A673 (cell line): ENCODE measurements at regions not wholly inside any gene's neighbourhood (a gene's known extent, or its start where the extent isn't known, plus 50 kb on each side); places are given as distances from the start of the nearest gene placed in this dataset.
"Not testable (repeated sequence)": the region's sequence is repeated elsewhere in the genome, so short reads cannot be mapped to it uniquely, and the experiment has no call there.

Experiments used
- BruUV-seq: library from RNA; stranded (reverse); fragments of 400-500 nt; replicated peaks from 2 replicates; lab custom pipeline; 2021; lab: Mats Ljungman, UMichigan
- CTCF ChIA-PET: fragments of 300-600 bp; sonication (Branson Sonifier 250); formaldehyde crosslinking; loops from one replicate; lab custom pipeline; 2022; ENCODE audit warnings: antibody characterized with exemption; lab: Charles Lee
- POLR2A ChIA-PET: fragments of 300-600 bp; sonication (Branson Sonifier 250); formaldehyde crosslinking; loops from one replicate; lab custom pipeline; 2022; ENCODE audit warnings: antibody characterized with exemption; ENCODE audit not compliant: low non-redundant PET; lab: Charles Lee
- DNase-seq: peaks from one replicate; pipeline ENCODE4 v3.0.0-alpha.2; 2015; ENCODE audit warnings: low spot score
- H3K27ac ChIP-seq: fragments of 200-600 bp; sonication (generic); 2 replicates; pipeline ENCODE4 v1.5.1; 2016; ENCODE audit warnings: mixed run types, low read depth, mild to moderate bottlenecking, mixed read lengths, antibody characterized with exemption, low read length; ENCODE audit not compliant: poor library complexity, severe bottlenecking
- H3K27me3 ChIP-seq: fragments of 200-600 bp; sonication (generic); replicated peaks from 2 replicates; pipeline ENCODE4 v1.6.1; 2017; ENCODE audit warnings: mixed run types, low read depth, mild to moderate bottlenecking, mixed read lengths, antibody characterized with exemption, low read length; ENCODE audit not compliant: insufficient read depth, poor library complexity
- H3K36me3 ChIP-seq: fragments of 200-600 bp; sonication (generic); 2 replicates; pipeline ENCODE4 v1.6.1; 2016; ENCODE audit warnings: mixed run types, mild to moderate bottlenecking, mixed read lengths, antibody characterized with exemption, low read length; ENCODE audit not compliant: insufficient read depth, poor library complexity, severe bottlenecking
- H3K4me1 ChIP-seq: fragments of 200-600 bp; sonication (generic); 2 replicates; pipeline ENCODE4 v1.6.1; 2017; ENCODE audit warnings: mixed run types, mild to moderate bottlenecking, mixed read lengths, antibody characterized with exemption, low read length; ENCODE audit not compliant: insufficient read depth, poor library complexity, severe bottlenecking
- H3K4me3 ChIP-seq: fragments of 200-600 bp; sonication (generic); 2 replicates; pipeline ENCODE4 v1.5.1; 2016; ENCODE audit warnings: low read depth, mixed run types, mild to moderate bottlenecking, mixed read lengths, low read length; ENCODE audit not compliant: poor library complexity, severe bottlenecking
- H3K9me3 ChIP-seq: fragments of 200-600 bp; sonication (generic); 2 replicates; pipeline ENCODE4 v1.6.1; 2016; ENCODE audit warnings: mixed run types, low read depth, mild to moderate bottlenecking, mixed read lengths, antibody characterized with exemption, low read length; ENCODE audit not compliant: poor library complexity, severe bottlenecking
- intact Hi-C: fragments of 100-400 bp; cut with micrococcal nuclease; formaldehyde crosslinking; loops from one replicate; pipeline ENCODE4 v1.10.0; 2022; ENCODE audit not compliant: unreplicated experiment

DNA sequence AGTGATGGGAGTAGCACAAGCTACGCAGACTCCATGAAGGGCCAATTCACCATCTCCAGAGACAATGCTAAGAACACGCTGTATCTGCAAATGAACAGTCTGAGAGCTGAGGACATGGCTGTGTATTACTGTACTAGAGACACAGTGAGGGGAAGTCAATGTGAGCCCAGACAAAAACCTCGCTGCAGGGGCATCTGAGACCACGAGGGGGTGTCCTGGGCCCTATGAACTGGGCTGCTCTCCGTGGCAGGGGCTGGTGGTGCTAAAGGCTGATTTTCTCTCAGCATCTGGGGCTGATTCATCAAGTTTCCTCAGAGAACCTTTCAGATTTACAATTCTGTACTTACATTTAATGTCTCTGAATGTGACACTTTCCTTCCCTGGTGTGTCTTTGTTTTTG is 368.1 kb downstream of the TP53TG3F start:
- CTCF ChIA-PET, result interaction anchor here (0.6 kb wide), 1 partner anchor 225 kb away, joined by 3 read pairs; no protein-coding TSS in a partner anchor
- DNase-seq, H3K36me3 ChIP-seq, H3K27ac ChIP-seq, BruUV-seq, intact Hi-C loops, POLR2A ChIA-PET, H3K4me3 ChIP-seq, H3K4me1 ChIP-seq, H3K27me3 ChIP-seq, H3K9me3 ChIP-seq: not testable (repeated sequence)

DNA sequence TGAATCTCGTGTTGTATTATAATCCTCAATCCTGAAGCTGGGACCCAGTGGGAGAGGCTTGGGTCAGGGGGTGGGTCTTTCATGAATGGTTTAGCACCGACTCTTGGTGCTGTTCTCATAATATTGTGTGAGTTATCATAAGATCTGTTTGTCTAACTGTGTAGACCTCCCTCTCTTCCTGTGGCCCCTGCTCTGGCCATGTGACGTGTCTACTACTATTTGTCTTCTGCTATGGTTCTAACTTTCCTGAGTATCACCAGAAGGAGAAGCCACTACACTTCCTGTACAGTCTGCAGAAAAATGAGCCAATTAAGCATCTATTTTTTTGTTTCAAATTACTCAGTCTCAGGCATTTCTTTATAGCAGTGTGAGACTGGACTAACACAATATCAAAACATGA is 379.7 kb downstream of the TP53TG3F start:
- POLR2A ChIA-PET, intact Hi-C loops, H3K9me3 ChIP-seq, CTCF ChIA-PET, H3K4me3 ChIP-seq, H3K27ac ChIP-seq, H3K4me1 ChIP-seq, DNase-seq, BruUV-seq, H3K27me3 ChIP-seq, H3K36me3 ChIP-seq: not testable (repeated sequence)

DNA sequence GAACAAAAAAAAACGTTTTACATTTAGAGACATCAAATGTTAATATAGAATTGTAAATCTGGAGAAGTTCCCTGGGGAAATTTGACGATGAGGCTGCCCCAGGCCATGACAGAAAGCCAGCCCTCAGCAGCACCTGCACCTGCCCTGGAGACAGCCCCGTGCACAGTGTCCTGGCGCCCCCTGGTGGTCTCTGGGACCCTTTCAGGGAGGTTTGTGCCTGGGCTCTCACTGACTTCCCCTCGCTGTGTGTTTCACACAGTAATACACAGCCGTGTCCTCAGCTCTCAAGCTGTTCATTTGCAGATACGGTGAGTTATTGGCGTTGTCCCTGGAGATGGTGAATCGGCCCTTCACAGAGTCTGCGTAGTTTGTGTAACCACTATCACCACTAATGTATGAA is 385.1 kb downstream of the TP53TG3F start:
- BruUV-seq, H3K4me3 ChIP-seq, CTCF ChIA-PET, H3K27me3 ChIP-seq, intact Hi-C loops, POLR2A ChIA-PET, DNase-seq, H3K4me1 ChIP-seq, H3K27ac ChIP-seq, H3K9me3 ChIP-seq, H3K36me3 ChIP-seq: not testable (repeated sequence)
